22Rv1 (cell line): ENCODE measurements at regions not wholly inside any gene's neighbourhood (a gene's known extent, or its start where the extent isn't known, plus 50 kb on each side); places are given as distances from the start of the nearest gene placed in this dataset.
"Not testable (repeated sequence)": the region's sequence is repeated elsewhere in the genome, so short reads cannot be mapped to it uniquely, and the experiment has no call there.

ENCODE experiments used
- H3K27ac ChIP-seq: fragments of 450-650 bp; 2 replicates; pipeline ENCODE4 v1.5.1; 2017
- CTCF ChIP-seq: fragments of 450-650 bp; IDR thresholded peaks from 2 replicates; pipeline ENCODE4 v1.5.1; 2017; ENCODE audit warnings: mild to moderate bottlenecking
- ZFX ChIP-seq: fragments of 450-650 bp; IDR thresholded peaks from 2 replicates; pipeline ENCODE4 v1.6.1; 2017; ENCODE audit warnings: antibody characterized with exemption, borderline replicate concordance

GRCh38 chr15:44849701-44850403 lies 106.6 kb upstream of the TERB2 start:
- H3K27ac ChIP-seq = not testable (repeated sequence)

- peak; percentile 87 for TF ChIP-seq CTCF
- not testable (repeated sequence) for H3K27ac ChIP-seq
Observed at GRCh38 chr15:44853304-44853950, 103.1 kb upstream of the TERB2 start.

- H3K27ac ChIP-seq = not testable (repeated sequence)
Observed at GRCh38 chr15:44854696-44855095, 101.8 kb upstream of the TERB2 start.

DNA sequence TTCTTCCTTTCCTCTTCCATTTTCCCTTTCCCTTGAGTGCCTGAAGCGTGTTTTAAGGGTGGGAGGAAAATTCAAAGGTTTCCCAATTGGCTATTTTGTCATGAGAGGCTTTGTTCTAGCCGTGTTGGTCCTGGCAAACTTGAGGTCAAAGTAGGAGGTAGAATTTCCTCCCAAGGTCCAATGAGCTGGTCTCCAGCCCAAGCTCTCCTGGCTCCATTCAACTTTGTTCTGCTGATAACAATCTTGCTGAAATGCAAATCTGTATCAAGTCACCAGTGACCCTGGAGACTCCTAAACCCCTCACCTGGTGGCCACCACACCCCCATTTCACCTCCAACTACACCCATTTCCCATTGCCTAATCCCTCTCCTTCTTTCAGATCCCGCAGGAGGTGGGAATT lies 100.2 kb upstream of the TERB2 start:
- not testable (repeated sequence) for H3K27ac ChIP-seq

DNA sequence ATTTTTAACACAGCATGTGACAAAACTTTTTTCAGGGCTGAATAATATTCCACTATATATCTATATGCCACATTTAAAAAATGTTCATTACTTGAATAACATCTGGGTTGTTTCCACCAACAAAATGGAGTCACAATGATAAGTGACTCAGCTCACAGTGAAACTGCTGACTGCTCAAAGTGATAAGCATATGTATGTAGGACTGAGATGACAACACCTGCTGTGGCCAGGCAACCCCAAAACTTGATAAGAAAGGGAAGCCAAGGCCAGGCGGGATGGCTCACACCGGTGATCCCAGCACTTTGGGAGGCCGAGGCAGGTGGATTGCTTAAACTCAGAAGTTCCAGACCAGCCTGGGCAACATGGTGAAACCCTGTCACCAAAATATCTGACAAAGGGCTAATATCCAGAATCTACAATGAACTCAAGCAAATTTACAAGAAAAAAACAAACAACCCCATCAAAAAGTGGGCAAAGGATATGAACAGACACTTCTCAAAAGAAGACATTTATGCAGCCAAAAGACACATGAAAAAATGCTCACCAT lies 99.2 kb upstream of the TERB2 start:
- not testable (repeated sequence) for H3K27ac ChIP-seq

DNA sequence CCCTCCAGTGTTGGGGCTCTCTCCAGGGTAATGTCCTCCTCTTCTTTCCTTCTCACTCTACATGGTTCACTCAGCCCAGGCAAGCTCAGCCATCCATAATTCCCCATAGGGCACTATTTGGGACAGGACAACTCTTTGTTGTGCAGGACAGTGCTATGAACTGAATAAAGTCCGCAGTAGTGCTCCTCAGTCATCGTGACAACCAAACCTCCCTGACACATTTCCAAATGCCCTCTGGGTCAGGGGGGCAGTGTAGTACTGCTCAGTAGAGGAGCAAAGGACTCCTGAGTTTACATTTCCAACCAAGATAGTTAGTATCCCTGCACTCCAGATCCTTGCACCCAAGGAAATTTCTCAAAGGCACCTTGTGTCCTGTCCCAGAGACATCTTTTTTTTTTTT lies 97.4 kb upstream of the TERB2 start:
- not testable (repeated sequence) for H3K27ac ChIP-seq

- H3K27ac ChIP-seq = not testable (repeated sequence)
Observed at GRCh38 chr15:44860168-44860567, 96.3 kb upstream of the TERB2 start.

DNA sequence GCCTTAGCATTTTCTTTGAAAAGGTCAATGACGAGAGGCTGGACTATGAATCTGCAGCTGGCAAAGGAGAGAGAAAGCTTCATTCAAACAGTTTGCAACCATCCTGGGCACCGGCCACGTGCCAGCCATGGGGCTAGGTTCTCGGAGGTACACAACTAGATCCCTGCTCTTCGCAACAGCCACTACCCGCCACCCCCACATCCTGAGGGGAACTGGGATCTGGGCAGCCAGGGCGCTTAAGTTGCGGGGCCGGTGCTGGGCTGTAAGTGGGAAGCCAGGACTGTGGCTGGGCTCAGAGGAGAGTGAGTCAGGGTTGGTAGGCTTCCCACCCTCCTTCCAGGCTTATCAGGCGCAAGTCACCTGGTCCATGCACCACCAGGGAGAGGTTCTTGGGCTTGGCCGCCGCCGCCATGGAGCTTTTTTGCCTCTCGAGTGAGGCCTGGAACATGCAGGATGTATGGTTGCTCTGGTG lies 95.0 kb upstream of the TERB2 start:
- TF ChIP-seq ZFX (no peak), CTCF (no peak)
- H3K27ac ChIP-seq = no peak overlapping the region

DNA sequence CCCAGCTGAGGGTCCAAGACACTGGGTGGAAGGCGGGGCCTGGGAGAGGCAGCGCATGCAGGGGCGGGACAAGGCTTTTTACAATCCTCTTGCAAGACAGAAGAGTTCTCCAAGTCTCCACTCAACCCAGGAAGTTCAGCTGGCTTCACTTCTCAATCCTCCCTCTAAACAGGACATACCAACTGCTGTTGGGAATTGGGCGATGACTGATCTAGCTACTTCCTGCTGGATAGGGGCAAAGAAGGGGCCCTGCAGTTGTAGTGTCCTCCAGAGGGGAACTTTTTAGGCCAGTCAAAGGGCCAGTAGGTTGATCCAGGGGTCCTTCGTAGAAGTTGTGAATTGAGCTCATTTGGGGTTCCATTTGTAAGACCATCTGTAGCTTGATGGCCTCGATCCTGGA lies 94.6 kb upstream of the TERB2 start:
- TF ChIP-seq CTCF (no peak), ZFX (no peak)

GRCh38 chr15:44862866-44863265 lies 93.6 kb upstream of the TERB2 start:
- H3K27ac ChIP-seq = not testable (repeated sequence)

More for the DNA sequence above, 94.6 kb upstream of the TERB2 start:
- no peak overlapping the region for H3K27ac ChIP-seq

DNA sequence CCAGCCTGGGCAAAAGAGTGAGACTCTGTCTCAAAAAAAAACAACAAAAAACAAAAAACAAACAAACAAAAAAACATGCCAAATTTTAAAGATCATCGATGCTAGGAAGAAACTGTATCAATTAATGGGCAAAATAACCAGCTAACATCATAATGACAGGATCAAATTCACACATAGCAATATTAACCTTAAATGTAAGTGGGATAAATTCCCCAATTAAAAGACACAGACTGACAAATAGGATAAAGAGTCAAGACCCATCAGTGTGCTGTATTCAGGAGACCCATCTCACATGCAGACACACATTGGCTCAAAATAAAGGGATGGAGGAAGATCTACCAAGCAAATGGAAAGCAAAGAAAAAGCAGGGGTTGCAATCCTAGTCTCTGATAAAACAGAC lies 88.4 kb upstream of the TERB2 start:
- H3K27ac ChIP-seq = not testable (repeated sequence)

DNA sequence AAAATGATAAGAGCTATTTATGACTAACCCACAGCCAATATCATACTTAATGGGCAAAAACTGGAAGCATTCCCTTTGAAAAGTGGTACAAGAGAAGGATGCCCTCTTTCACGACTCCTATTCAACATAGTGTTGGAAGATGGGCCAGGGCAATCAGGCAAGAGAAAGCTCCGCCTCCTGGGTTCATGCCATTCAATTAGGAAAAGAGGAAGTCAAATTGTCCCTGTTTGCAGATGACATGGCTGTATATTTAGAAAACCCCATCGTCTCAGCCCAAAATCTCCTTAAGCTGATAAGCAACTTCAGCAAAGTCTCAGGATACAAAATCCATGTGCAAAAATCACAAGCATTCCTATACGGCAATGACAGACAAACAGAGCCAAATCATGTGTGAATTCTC lies 86.4 kb upstream of the TERB2 start:
- not testable (repeated sequence) for H3K27ac ChIP-seq
